Parathyroid adenoma (tissue), 2 donors: ENCODE measurements at regions not wholly inside any gene's neighbourhood (a gene's known extent, or its start where the extent isn't known, plus 50 kb on each side); places are given as distances from the start of the nearest gene placed in this dataset.
"Not testable (repeated sequence)": the region's sequence is repeated elsewhere in the genome, so short reads cannot be mapped to it uniquely, and the experiment has no call there.

ENCODE experiments used
- H2AFZ ChIP-seq: fragments of 300-600 bp; sonication (generic); one replicate; pipeline ENCODE4 v1.7.0; 2017; ENCODE audit warnings: antibody characterized with exemption, mild to moderate bottlenecking
- H3K27ac ChIP-seq: fragments of 300-600 bp; sonication (generic); one replicate; pipeline ENCODE4 v1.7.0; 2017
- H3K27me3 ChIP-seq: fragments of 300-600 bp; sonication (generic); one replicate; pipeline ENCODE4 v1.7.0; 2017; ENCODE audit warnings: low read length; ENCODE audit not compliant: control insufficient read depth, insufficient read depth
- H3K36me3 ChIP-seq: fragments of 300-600 bp; sonication (generic); one replicate; pipeline ENCODE4 v1.7.0; 2017; ENCODE audit warnings: low read length; ENCODE audit not compliant: control insufficient read depth, insufficient read depth
- H3K4me1 ChIP-seq: fragments of 300-600 bp; sonication (generic); one replicate; pipeline ENCODE4 v1.7.0; 2017; ENCODE audit warnings: control low read depth
- H3K4me2 ChIP-seq: fragments of 300-600 bp; sonication (generic); one replicate; pipeline ENCODE4 v1.7.0; 2017; ENCODE audit warnings: low read length
- H3K4me3 ChIP-seq: fragments of 300-600 bp; sonication (generic); one replicate; pipeline ENCODE4 v1.7.0; 2017; ENCODE audit warnings: low read depth, low read length
- H3K79me2 ChIP-seq: fragments of 300-600 bp; sonication (generic); one replicate; pipeline ENCODE4 v1.7.0; 2017; ENCODE audit warnings: control low read depth
- H3K9ac ChIP-seq: fragments of 300-600 bp; sonication (generic); one replicate; pipeline ENCODE4 v1.7.0; 2017; ENCODE audit warnings: mild to moderate bottlenecking
- H3K9me3 ChIP-seq: fragments of 300-600 bp; sonication (generic); one replicate; pipeline ENCODE4 v1.7.0; 2017; ENCODE audit warnings: low read length; ENCODE audit not compliant: control insufficient read depth
- CTCF ChIP-seq: fragments of 300-600 bp; sonication (generic); IDR thresholded peaks from one replicate; pipeline ENCODE4 v1.7.0; 2017; ENCODE audit warnings: antibody characterized with exemption, mild to moderate bottlenecking
- donor health status: primary hyperparathyroidism.

DNA sequence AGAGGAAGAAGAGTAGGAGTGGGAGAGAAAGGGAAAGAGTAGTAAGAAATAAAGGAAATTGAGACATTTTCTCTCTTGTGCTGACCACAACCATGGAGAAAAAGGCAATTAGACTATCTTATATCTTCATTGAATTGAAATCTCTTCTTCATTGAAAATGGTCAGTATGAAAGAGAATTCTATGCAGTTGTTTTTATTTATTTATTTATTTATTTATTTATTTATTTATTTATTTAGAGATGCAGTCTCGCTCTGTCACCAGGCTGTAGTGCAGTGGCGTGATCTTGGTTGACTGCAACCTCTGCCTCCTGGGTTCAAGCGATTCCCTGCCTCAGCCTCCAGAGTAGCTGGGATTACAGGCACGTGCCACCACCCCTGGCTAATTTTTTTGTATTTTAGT lies 447.1 kb downstream of the PTPRC start:
- H3K36me3 ChIP-seq, result no peaks in the 10 kb centered on the region
- H3K4me3 ChIP-seq, result no peak overlapping the region
- H3K27me3 ChIP-seq, result no peaks in the 10 kb centered on the region
- no peak overlapping the region for H3K27ac ChIP-seq
- no peak for TF ChIP-seq CTCF
- H3K4me1 ChIP-seq, result no peaks in the 10 kb centered on the region
- H3K9ac ChIP-seq, result no peak overlapping the region
- H2AFZ ChIP-seq, result no peak overlapping the region
- H3K79me2 ChIP-seq, result no peaks in the 10 kb centered on the region
- H3K9me3 ChIP-seq, result no peaks in the 10 kb centered on the region
- no peak overlapping the region for H3K4me2 ChIP-seq

- H2AFZ ChIP-seq, result no peak overlapping the region
- H3K4me3 ChIP-seq, result no peak overlapping the region
- no peak overlapping the region for H3K27ac ChIP-seq
Observed at GRCh38 chr1:199087144-199087543, 448.3 kb downstream of the PTPRC start.

DNA sequence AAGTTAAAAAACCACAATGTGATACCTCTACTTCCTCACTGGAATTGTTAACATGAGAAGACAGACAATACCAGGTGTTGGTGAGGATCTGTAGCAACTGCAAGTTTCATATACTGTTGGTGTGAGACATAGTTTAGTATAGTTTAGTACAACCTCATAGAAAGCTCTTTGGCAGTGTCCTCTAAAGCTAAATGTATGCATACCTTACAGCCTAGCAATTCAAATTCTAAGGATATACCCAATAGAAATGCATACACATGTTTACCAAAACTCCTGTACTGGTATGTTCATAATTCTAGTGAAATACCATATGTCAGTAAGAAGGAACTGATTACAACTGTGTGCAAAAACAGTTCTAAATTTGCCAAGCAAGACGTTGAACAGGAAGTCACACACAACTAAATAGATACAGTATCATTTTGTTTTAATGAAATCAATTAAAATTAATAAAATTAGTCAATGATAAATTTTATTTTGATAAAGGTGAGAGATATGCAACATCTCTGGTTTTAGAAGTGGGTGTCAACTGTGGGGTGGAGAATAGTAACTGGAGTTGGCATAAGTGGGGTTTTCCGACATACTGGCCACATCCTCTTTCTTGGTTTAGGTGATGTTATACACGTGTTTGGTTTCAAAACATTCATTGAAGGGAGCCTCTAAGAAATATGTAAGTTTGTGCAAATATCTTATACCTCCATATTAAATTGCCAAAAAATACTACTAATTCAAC lies 450.7 kb downstream of the PTPRC start:
- Histone ChIP-seq H3K9me3 (no peaks in the 10 kb centered on the region), H3K27ac (no peak overlapping the region), H3K36me3 (no peaks in the 10 kb centered on the region), H3K4me2 (no peak overlapping the region), H3K79me2 (no peaks in the 10 kb centered on the region), H3K27me3 (no peaks in the 10 kb centered on the region), H3K4me3 (no peak overlapping the region), H3K4me1 (no peaks in the 10 kb centered on the region), H3K9ac (no peak overlapping the region), H2AFZ (no peak overlapping the region)
- no peak for TF ChIP-seq CTCF

More at GRCh38 chr1:199087144-199087543, 448.3 kb downstream of the PTPRC start:
- no peaks in the 10 kb centered on the region for H3K36me3 ChIP-seq
- H3K9ac ChIP-seq, result no peak overlapping the region
- no peaks in the 10 kb centered on the region for H3K4me1 ChIP-seq
- no peaks in the 10 kb centered on the region for H3K79me2 ChIP-seq
- H3K27me3 ChIP-seq, result no peaks in the 10 kb centered on the region
- TF ChIP-seq CTCF, result no peak
- no peak overlapping the region for H3K4me2 ChIP-seq
- H3K9me3 ChIP-seq, result no peaks in the 10 kb centered on the region

GRCh38 chr1:199095628-199096027 lies 456.8 kb downstream of the PTPRC start:
- not testable (repeated sequence) for H3K4me3 ChIP-seq, H2AFZ ChIP-seq, H3K36me3 ChIP-seq, H3K9ac ChIP-seq, H3K9me3 ChIP-seq, H3K27me3 ChIP-seq, H3K4me2 ChIP-seq, H3K27ac ChIP-seq, H3K4me1 ChIP-seq, H3K79me2 ChIP-seq

GRCh38 chr1:199096591-199096990 lies 457.8 kb downstream of the PTPRC start:
- TF ChIP-seq CTCF, result no peak
- no peaks in the 10 kb centered on the region for H3K4me1 ChIP-seq
- no peak overlapping the region for H3K9ac ChIP-seq
- H3K79me2 ChIP-seq, result no peaks in the 10 kb centered on the region
- H3K27ac ChIP-seq, result no peak overlapping the region
- H3K36me3 ChIP-seq, result no peaks in the 10 kb centered on the region
- H3K9me3 ChIP-seq, result no peaks in the 10 kb centered on the region
- H3K27me3 ChIP-seq, result no peaks in the 10 kb centered on the region
- H3K4me2 ChIP-seq, result no peak overlapping the region
- H2AFZ ChIP-seq, result no peak overlapping the region
- no peak overlapping the region for H3K4me3 ChIP-seq
